ENCODE measurements at regions not wholly inside any gene's neighbourhood (a gene's known extent, or its start where the extent isn't known, plus 50 kb on each side); places are given as distances from the start of the nearest gene placed in this dataset.
"Not testable (repeated sequence)": the region's sequence is repeated elsewhere in the genome, so short reads cannot be mapped to it uniquely, and the experiment has no call there.

DNA sequence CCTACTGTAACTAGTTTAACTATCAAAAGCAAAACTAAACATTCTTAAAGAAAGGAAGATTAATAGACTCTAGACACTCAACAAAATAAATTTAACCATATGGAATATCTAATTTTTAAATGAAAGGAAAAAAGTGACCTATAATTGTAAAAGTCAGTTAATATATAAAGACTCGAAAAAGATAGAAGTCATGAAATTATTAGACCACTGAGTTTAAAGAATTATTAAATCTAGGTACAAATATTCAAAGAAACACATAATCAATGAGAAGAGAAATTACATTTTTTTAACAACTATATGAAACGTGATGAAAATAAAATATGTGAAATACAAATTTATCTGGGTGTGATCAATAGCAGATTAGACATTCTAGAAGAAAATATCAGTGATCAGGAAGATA is 706.8 kb upstream of the PCDH20 start:
- no peak for TF ChIP-seq CTCF (IDR thresholded peaks at IDR 0.05; ENCODE audit: extremely low read depth, missing control alignments)
- no peak for DNase-seq (ENCODE audit: low spot score)

DNA sequence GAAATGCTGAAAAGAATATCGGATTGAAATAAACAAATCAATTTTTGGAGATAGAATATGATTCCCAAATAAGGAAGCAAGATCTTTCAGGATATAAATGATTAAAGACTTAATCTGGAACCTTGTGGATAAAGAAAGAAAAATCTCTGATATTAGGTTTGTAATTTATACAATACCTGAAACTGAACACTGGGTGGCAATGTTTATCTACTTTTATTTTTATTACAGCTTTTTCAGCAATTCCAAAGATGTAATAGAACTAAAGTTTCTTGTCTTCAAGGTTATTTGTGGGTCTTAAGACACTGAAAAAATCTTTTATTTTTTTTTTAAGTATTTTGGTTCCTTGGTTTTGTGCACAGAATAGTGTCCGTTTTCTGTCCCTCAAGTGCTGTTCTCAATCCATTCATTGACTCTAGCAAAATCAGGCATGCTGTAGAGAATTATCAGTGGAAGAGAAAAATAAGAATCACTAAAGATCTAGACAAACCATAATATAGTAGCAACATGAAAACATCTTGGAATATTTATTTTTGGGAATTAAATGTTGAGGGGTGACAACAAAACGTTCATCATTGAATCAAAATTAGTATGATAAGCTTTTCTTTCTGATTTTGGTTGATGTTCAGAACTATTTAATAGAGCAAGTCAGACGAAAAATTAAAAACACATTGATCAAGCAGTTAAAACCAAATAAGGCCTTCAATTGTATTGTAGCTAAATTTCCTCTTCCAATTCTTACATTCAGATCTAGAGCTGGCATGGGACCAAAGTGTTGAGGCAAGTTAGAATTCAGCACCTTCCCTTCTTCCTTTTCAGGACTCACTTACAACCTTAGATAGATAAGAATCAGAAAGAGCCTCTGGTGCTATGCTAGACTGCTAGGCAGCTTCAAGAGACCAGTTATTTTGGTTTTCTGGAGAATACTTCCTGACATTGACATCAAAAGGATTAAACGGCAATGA is 704.4 kb upstream of the PCDH20 start:
- peak; percentile 13 for DNase-seq (ENCODE audit: low spot score)
- no peak for TF ChIP-seq CTCF (IDR thresholded peaks at IDR 0.05; ENCODE audit: extremely low read depth, missing control alignments)

DNA sequence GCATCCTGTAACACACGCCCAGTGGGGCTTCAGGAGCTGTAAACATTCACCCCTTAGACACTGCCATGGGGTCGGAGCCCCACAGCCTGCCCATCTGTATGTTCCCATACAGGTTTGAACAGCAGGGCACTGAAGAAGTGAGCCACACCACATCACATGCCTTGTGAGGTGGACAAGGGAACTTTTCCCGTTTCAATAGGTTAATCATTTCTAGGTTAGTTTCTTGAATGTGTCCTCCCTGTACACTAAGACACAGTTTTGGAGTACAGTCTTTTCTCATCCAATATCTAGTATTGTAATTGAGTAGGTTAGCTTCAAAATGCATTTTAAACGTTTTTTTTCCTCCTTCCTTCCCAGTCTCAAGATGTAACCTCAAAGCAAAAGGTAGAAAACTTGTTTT is 700.2 kb upstream of the PCDH20 start:
- DNase-seq (ENCODE audit: low spot score) = no peak
- TF ChIP-seq CTCF (IDR thresholded peaks at IDR 0.05; ENCODE audit: extremely low read depth, missing control alignments) = no peak

GRCh38 chr13:62113179-62113578 is 697.5 kb upstream of the PCDH20 start:
- no peak for TF ChIP-seq CTCF (IDR thresholded peaks at IDR 0.05; ENCODE audit: extremely low read depth, missing control alignments)
- DNase-seq (ENCODE audit: low spot score) = no peak

- TF ChIP-seq CTCF (IDR thresholded peaks at IDR 0.05; ENCODE audit: extremely low read depth, missing control alignments) = no peak
- DNase-seq (ENCODE audit: low spot score) = no peak
These were observed 694.4 kb upstream of the PCDH20 start for GRCh38 chr13:62110079-62110478.

DNA sequence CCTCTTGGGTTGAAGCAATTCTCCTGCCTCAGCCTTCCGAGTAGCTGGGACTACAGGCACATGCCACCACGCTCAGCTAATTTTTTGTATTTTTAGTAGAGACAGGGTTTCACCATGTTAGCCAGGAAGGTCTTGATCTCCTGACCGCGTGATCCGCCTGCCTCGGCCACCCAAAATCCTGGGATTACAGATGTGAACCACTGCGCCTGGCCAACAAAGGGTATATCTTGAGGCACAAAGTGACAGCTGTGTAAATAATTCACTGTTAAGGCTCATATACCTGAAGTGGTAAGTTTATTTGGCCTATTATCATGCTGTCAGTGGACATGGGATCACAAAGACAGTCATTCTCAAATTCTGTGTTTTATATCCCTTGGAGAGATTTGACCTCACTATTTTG is 688.5 kb upstream of the PCDH20 start:
- DNase-seq (ENCODE audit: low spot score) = not testable (repeated sequence)

- DNase-seq (ENCODE audit: low spot score) = no peak
- TF ChIP-seq CTCF (IDR thresholded peaks at IDR 0.05; ENCODE audit: extremely low read depth, missing control alignments) = no peak
These were observed 681.0 kb upstream of the PCDH20 start for GRCh38 chr13:62096652-62097051.

GRCh38 chr13:62094932-62095331 is 679.3 kb upstream of the PCDH20 start:
- no peak for DNase-seq (ENCODE audit: low spot score)
- TF ChIP-seq CTCF (IDR thresholded peaks at IDR 0.05; ENCODE audit: extremely low read depth, missing control alignments) = no peak
